Endothelial cell of umbilical vein (primary cell): ENCODE measurements at regions not wholly inside any gene's neighbourhood (a gene's known extent, or its start where the extent isn't known, plus 50 kb on each side); places are given as distances from the start of the nearest gene placed in this dataset.

Source experiments
- CTCF ChIP-seq, 2 donors: IDR thresholded peaks; 1 replicate in 1 of 2; 2 replicates in 1 of 2; pipeline ENCODE4 v1.5.1; 2011; ENCODE audit warnings: low read length in 2 of 2, mild to moderate bottlenecking in 2 of 2, moderate library complexity in 2 of 2, control low read depth in 1 of 2, inconsistent platforms in 1 of 2, low read depth in 1 of 2; ENCODE audit not compliant: insufficient read depth in 1 of 2; ENCODE audit errors: extremely low read depth in 1 of 2
- EZH2 ChIP-seq: IDR thresholded peaks from 2 replicates; pipeline ENCODE4 v1.6.1; 2012; ENCODE audit warnings: borderline replicate concordance, low read depth, mild to moderate bottlenecking, moderate library complexity, low read length, inconsistent platforms; ENCODE audit not compliant: severe bottlenecking
- FOS ChIP-seq: IDR thresholded peaks from 2 replicates; pipeline ENCODE4 v1.6.1; 2011; ENCODE audit warnings: mild to moderate bottlenecking, low read length, moderate library complexity, borderline replicate concordance; ENCODE audit not compliant: insufficient read depth
- GATA2 ChIP-seq: IDR thresholded peaks from 2 replicates; pipeline ENCODE4 v1.7.0; 2011; ENCODE audit warnings: low read depth, mild to moderate bottlenecking, moderate library complexity, mixed read lengths, low read length; ENCODE audit not compliant: insufficient read length, insufficient read depth
- JUN ChIP-seq: IDR thresholded peaks from 2 replicates; pipeline ENCODE4 v1.6.1; 2011; ENCODE audit warnings: borderline replicate concordance, low read depth; ENCODE audit not compliant: insufficient read length, insufficient read depth
- MYC ChIP-seq: IDR thresholded peaks from one replicate; pipeline ENCODE4 v1.6.1; 2011; ENCODE audit warnings: mild to moderate bottlenecking, low read depth, low read length
- POLR2A ChIP-seq: IDR thresholded peaks from 2 replicates; pipeline ENCODE4 v1.6.1; 2012; ENCODE audit warnings: low read depth, mild to moderate bottlenecking, control low read depth, low read length
- POLR2AphosphoS5 ChIP-seq: IDR thresholded peaks from 2 replicates; pipeline ENCODE4 v1.6.1; 2012; ENCODE audit warnings: low read depth, mild to moderate bottlenecking, control low read depth, low read length, moderate library complexity; ENCODE audit not compliant: insufficient read depth
- TF ChIP-seq, protein P1 (sequence below): IDR thresholded peaks from 2 replicates; pipeline ENCODE4 v1.6.1; 2011; ENCODE audit not compliant: insufficient read depth, insufficient read length

GRCh38 chr10:109780997-109781396, 142.3 kb downstream of the XPNPEP1 start:
- TF ChIP-seq CTCF (IDR thresholded peaks at IDR 0.05; ENCODE audit: extremely low read depth in 1 of 2, insufficient read depth in 1 of 2, low read depth in 1 of 2, low read length in 2 of 2) = no peak
- no peak for TF ChIP-seq POLR2A
- TF ChIP-seq EZH2 = no peak
- TF ChIP-seq, protein P1, sequence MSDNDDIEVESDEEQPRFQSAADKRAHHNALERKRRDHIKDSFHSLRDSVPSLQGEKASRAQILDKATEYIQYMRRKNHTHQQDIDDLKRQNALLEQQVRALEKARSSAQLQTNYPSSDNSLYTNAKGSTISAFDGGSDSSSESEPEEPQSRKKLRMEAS = no peak
- no peak for TF ChIP-seq JUN
- no peak for TF ChIP-seq POLR2AphosphoS5
- no peak for TF ChIP-seq FOS
- no peak for TF ChIP-seq MYC
- TF ChIP-seq GATA2 = no peak
